ENCODE measurements at regions not wholly inside any gene's neighbourhood (a gene's known extent, or its start where the extent isn't known, plus 50 kb on each side); places are given as distances from the start of the nearest gene placed in this dataset.
"Not testable (repeated sequence)": the region's sequence is repeated elsewhere in the genome, so short reads cannot be mapped to it uniquely, and the experiment has no call there.

- TF ChIP-seq POLR2AphosphoS5 (IDR thresholded peaks at IDR 0.05; ENCODE audit: low read depth); CTCF (conservative IDR thresholded peaks at IDR 0.05; ENCODE audit: low read depth in 2 of 2); EZH2 (IDR thresholded peaks at IDR 0.05; ENCODE audit: low read depth, unreplicated experiment); EZH2phosphoT487 (IDR thresholded peaks at IDR 0.05; ENCODE audit: unreplicated experiment); NANOG (IDR thresholded peaks at IDR 0.05; ENCODE audit: borderline replicate concordance); CREB1 (CRISPR knock-in tag; IDR thresholded peaks at IDR 0.05; ENCODE audit: low read depth); ZNF114 (CRISPR knock-in tag; IDR thresholded peaks at IDR 0.05); JUNB (IDR thresholded peaks at IDR 0.05; ENCODE audit: unreplicated experiment); REST (IDR thresholded peaks at IDR 0.05; ENCODE audit: unreplicated experiment); STAT1 (IDR thresholded peaks at IDR 0.05; ENCODE audit: unreplicated experiment): not testable (repeated sequence)
Measured at GRCh38 chr19:23535901-23536300, 140.6 kb upstream of the ZNF91 start.
